GM11168 (cell line): ENCODE measurements at regions not wholly inside any gene's neighbourhood (a gene's known extent, or its start where the extent isn't known, plus 50 kb on each side); places are given as distances from the start of the nearest gene placed in this dataset.

Experiments
- in situ Hi-C: fragments of 300-500 bp; cut with MboI; formaldehyde crosslinking; loops from one replicate; pipeline ENCODE4 v1.12.0; 2022; ENCODE audit warnings: low sequenced_read_pairs; ENCODE audit not compliant: unreplicated experiment

GRCh38 chr11:70640408-70640807 is 242.1 kb downstream of the CTTN start:
- in situ Hi-C loops, result no loop called here

DNA sequence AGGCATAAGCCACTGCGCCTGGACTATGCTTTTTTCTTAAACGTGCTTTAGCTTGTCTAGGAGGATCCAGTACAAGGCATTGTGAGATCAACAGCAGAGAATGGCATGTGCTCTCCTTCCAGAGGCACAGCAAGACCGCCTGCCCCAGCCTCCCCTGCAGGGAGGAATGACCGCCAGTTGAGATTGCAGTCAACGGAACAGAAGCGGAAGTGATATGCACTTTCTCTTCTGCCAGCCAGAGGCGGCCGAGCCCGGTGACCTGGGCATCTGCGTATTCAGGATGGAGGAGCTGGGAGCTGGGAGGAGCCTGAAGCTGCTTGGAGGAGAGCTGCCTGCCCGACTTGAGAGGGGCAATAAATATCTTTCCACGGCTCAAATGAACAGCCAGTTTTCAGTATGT is 243.0 kb downstream of the CTTN start:
- in situ Hi-C loops, result no loop called here

DNA sequence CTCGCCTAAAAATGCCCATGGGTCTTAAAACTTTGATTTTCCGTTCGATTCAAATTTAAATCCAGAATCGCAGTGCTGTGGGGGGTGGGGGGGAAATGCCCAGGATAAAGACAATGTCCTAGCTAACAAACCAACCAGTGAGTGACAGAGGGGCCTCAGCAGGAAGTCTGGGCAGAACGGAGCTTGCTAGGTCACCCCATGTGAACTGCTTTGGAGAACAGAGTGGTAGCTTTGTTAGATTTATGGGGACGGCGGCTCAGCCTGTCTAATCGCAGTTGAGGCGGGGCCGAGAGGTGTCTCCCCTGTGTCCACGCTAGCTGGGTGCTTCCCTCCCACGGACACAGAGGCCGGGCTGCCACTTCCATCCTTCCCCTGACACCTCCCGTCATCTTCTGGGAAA is 243.9 kb downstream of the CTTN start:
- in situ Hi-C loops, result no loop called here

DNA sequence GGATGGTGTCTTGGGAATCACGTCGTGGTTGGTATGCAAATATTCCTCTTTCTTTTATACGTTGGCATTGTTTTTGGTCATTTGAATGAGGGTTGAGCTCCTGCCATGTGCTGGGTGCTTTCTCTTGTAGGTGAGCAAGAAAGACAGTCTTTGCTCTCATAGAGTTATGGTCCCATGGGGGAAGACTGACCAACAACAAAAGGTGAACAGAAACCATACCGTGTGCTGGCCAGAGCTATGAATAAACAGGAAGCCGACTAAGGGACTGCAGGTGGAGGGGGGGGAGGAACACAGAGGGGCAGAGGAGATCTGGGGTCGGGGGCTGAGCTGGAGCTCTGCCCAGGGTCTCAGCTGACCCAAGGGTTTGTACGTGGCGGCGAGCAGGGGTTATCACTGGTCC is 245.3 kb downstream of the CTTN start:
- in situ Hi-C loops, result no loop called here

GRCh38 chr11:70644343-70645060 is 246.2 kb downstream of the CTTN start:
- in situ Hi-C loops, result no loop called here

- in situ Hi-C loops, result no loop called here
Observed at GRCh38 chr11:70645537-70645936, 247.2 kb downstream of the CTTN start.

DNA sequence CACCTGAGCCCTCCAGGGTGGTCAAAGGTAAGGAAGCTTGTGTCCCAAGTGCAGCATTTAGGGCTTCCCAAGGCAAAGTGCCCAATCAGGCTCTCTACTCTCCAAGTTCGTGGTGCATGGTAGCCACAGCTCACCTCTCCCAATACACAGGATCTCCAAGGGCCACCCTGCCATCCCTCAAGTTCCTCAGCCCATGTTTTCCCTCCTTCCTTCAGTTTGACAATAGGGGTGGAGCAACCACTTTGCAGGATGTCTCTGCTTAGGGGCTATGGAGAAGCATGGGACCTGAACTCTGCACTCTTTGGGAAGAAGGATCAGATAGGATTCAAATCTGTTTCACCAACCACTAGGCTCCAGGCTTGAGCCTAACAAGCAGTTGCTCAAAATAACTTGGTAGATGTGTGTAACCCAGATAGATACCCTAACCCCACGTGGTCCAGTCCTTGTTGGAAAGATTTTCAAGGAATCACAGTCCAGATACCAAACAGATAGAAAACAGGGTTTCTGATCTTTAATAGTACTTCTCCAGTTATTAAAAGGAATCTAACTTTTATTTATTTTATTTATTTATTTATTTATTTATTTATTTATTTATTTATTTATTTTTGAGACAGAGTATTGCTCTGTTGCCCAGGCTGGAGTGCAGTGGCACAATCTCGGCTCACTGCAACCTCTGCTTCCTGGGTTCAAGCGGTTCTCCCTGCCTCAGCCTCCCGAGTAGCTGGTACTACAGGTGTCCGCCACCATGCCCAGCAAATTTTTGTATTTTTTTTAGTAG is 248.1 kb downstream of the CTTN start:
- in situ Hi-C loops, result no loop called here

DNA sequence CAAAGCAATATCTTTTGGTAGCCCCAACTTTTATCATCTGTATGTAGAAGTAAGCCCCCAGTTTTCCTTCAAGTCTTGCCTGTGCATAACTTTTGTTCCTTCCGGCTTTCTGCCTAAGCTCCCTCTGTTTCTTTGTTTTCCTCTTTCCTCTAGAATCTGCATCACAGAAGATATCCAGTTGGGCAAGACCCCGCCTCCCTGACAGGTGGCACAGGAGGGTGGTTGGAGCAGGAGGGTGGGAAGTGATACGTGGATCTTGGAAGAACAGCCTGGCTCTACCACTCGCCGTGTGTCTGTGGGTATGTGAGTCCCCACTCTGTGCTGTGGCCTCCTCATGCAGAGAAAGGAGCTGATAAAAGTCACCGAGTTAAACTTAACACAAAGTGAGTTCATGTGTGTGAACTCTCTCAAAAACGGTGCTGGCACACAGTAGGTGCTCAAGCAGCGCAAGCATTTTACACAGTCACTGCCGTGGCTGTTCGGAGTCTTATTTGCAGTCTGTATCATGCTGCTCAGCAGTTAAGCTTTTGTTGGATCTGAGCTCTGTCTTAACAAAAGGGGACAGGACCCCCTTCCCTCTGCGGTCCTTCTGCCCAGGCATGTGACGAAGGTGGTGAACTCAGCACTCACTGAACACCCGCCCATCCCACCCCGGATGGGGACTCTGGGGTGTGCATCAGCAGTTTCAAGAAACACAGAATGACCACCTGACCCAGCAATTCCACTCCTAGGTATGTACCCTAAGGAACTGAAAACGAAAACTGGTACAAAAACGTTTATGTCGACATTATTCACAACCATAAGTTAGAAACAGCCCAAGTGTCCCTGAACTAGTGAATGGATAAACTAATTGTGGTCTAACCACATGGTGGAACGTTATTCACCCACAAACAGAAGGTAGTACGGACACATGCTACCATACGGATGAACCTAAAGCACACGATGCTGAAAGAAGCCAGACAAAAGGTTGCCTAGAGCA is 249.1 kb downstream of the CTTN start:
- in situ Hi-C loops, result no loop called here

- in situ Hi-C loops, result no loop called here
Observed at GRCh38 chr11:70650075-70650909, 252.0 kb downstream of the CTTN start.

DNA sequence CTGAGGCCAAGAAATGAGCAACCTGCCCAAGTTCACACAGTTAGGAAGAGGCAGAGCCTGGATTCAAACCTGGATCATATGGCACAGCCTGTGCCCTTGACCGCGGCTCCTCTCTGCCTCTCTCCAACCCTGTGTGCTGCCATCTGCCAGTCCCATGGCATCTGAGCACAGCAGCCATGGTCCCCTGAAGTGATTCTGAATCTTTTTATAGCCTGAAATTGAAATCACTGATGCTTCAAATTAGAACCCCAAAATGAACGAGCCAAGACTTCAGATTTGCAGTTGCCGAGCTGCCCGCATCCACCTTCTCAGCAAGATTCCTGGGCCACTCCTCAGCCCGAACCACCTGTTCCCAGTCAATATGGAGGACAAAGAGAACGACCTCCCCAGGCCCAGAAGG is 252.7 kb downstream of the CTTN start:
- in situ Hi-C loops, result no loop called here

- in situ Hi-C loops, result no loop called here
Observed at GRCh38 chr11:70654016-70654415, 255.7 kb downstream of the CTTN start.

- in situ Hi-C loops, result no loop called here
Observed at GRCh38 chr11:70655816-70656215, 257.5 kb downstream of the CTTN start.

DNA sequence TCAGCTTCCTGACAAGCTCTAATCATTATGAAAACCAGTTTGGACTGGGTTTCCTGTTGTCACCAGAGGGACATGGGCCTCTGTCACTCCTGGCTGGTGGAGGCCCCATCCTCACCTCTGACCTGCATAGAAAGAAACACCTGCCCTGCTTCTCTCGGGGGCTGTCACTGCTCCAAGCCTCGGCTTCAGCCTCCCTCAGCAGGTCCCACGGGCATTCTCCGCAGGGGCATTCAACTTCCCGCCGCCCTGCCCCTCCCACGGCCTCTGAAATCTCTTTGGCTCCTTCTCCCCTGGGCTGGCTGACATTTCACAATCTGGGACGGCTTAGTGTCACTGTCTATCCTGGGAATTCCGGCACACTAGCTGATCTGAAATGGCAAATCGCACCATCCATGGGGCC is 257.9 kb downstream of the CTTN start:
- in situ Hi-C loops, result no loop called here

- in situ Hi-C loops, result no loop called here
Observed at GRCh38 chr11:70660059-70660888, 261.9 kb downstream of the CTTN start.

GRCh38 chr11:70660889-70661197 is 262.5 kb downstream of the CTTN start:
- in situ Hi-C loops, result no loop called here

DNA sequence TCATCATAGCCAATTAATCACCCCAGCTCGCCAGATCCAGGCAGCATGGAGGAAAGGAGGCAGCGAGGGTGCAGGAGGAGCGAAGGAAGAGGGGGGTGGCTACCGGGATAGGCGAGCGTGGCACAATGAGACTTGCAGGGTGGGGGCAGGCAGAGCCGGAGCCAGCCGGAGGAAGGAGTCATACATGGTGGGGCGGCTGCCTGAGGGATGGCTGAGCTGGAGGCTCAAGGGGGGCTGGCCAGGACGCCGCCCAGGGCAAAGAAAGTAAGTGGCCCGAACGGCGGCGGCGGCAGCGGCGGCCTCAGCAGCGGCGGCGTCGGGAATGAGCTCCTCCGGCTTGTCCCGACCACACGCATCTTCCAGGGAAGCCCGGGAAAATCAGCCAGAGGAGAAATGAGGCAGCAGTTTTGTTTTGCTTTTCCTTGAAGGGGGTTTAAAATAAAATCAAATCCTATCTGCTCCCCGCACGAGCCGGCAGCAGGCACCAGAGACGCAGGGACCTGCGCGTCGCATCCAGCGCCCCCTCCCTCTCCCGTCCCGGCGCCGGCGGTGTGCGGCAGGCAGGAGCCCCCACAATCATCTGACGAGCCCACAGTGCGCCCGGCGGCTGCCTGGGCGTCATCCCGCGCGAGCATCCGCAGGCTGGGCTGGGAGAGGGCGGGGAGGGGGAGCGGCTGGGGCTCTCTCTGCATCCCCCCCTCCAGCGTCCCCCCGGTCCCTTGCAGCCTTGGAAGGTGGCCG is 263.6 kb downstream of the CTTN start:
- in situ Hi-C loops, result no loop called here

DNA sequence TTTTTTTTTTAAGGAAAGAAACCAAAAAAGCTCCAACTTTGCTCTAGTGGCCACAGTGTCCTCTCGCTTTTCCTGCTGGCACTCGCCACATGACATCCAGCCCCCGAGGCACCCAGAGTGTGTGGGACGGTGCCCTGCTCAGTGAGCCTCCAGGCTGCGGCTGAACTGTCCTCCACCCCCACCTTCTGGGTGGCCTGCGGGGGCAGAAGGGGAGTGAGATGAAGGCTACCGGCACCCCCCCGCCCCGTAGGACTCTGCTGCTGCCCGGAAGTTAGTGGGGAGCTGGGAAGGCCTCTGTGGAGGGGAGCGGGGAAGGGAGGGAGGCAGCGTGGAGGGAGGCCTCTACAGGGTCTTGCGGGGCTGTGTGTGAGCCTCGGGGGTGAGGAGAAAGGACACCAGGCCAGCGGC is 264.4 kb downstream of the CTTN start:
- in situ Hi-C loops, result no loop called here

DNA sequence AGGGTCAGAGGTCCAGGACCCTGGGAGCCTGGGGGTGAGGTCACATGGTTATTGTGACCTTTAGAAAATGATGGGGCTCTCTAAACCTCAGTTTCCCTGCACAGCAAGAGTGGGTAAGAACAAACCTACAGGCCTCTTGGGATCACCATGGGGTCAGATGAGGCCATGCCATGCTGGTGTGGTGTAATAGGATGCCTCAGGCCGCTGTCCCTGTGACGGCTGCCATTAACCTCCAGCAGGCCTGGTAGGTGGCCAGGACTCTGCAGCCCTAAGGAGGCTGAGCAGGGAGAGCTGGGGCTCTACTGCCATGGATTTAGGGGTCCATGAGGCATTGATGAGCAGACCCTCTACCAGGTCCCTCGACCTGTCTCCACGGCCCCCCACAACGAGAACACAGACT is 265.5 kb downstream of the CTTN start:
- in situ Hi-C loops, result no loop called here

DNA sequence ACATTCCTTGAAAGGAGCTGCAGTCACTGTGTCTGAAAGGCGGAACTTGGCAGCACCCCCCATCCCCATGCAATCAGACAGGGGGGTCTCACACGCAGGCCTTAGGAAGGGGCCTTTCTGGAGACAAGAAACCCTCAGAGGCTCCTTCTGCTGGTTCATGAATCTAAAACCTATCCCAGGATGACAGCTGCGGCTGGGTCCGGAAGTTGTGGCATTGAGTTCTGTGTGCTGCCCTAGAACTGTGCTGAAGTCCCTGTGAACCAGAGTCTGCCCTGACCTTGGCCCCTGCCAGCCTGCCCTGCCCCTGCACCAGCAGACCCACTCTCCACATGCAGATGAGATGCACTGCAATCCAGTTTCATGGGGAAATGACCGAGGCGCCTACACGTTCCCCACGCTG is 268.0 kb downstream of the CTTN start:
- in situ Hi-C loops, result no loop called here
